ENCODE measurements at regions not wholly inside any gene's neighbourhood (a gene's known extent, or its start where the extent isn't known, plus 50 kb on each side); places are given as distances from the start of the nearest gene placed in this dataset.

DNA sequence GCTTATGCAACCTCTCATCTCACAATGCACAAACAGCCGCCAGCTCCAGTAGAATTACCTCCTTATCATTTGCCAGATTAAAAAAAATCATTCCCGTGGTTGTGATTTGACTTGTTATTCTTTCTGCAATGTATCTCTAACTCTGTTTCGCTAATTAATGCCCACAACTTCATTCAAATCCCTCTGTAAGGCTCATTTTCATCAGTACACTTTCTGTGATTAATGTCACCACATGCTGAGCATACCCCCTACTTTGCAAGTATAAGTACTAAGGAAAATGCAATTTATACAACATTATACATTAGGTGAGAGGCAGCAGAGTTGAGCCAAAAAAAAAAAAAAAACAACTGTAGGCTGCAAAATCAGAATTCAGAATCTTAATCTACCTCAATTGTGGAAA is 166.0 kb downstream of the FSCB start:
- TF ChIP-seq, protein P1, sequence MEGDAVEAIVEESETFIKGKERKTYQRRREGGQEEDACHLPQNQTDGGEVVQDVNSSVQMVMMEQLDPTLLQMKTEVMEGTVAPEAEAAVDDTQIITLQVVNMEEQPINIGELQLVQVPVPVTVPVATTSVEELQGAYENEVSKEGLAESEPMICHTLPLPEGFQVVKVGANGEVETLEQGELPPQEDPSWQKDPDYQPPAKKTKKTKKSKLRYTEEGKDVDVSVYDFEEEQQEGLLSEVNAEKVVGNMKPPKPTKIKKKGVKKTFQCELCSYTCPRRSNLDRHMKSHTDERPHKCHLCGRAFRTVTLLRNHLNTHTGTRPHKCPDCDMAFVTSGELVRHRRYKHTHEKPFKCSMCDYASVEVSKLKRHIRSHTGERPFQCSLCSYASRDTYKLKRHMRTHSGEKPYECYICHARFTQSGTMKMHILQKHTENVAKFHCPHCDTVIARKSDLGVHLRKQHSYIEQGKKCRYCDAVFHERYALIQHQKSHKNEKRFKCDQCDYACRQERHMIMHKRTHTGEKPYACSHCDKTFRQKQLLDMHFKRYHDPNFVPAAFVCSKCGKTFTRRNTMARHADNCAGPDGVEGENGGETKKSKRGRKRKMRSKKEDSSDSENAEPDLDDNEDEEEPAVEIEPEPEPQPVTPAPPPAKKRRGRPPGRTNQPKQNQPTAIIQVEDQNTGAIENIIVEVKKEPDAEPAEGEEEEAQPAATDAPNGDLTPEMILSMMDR (conservative IDR thresholded peaks at IDR 0.05; ENCODE audit: low read depth in 2 of 2), result no peak
- no peak for TF ChIP-seq EZH2 (IDR thresholded peaks at IDR 0.05; ENCODE audit: low read depth, unreplicated experiment)
- TF ChIP-seq, protein P2, sequence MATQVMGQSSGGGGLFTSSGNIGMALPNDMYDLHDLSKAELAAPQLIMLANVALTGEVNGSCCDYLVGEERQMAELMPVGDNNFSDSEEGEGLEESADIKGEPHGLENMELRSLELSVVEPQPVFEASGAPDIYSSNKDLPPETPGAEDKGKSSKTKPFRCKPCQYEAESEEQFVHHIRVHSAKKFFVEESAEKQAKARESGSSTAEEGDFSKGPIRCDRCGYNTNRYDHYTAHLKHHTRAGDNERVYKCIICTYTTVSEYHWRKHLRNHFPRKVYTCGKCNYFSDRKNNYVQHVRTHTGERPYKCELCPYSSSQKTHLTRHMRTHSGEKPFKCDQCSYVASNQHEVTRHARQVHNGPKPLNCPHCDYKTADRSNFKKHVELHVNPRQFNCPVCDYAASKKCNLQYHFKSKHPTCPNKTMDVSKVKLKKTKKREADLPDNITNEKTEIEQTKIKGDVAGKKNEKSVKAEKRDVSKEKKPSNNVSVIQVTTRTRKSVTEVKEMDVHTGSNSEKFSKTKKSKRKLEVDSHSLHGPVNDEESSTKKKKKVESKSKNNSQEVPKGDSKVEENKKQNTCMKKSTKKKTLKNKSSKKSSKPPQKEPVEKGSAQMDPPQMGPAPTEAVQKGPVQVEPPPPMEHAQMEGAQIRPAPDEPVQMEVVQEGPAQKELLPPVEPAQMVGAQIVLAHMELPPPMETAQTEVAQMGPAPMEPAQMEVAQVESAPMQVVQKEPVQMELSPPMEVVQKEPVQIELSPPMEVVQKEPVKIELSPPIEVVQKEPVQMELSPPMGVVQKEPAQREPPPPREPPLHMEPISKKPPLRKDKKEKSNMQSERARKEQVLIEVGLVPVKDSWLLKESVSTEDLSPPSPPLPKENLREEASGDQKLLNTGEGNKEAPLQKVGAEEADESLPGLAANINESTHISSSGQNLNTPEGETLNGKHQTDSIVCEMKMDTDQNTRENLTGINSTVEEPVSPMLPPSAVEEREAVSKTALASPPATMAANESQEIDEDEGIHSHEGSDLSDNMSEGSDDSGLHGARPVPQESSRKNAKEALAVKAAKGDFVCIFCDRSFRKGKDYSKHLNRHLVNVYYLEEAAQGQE (IDR thresholded peaks at IDR 0.05; ENCODE audit: unreplicated experiment), result no peak
- no peak for TF ChIP-seq POLR2AphosphoS5 (IDR thresholded peaks at IDR 0.05; ENCODE audit: low read depth)

All from GM23338 (cell line).